ENCODE measurements at regions not wholly inside any gene's neighbourhood (a gene's known extent, or its start where the extent isn't known, plus 50 kb on each side); places are given as distances from the start of the nearest gene placed in this dataset.

- TF ChIP-seq CTCF (IDR thresholded peaks at IDR 0.05) (no peak), POLR2A (IDR thresholded peaks at IDR 0.05) (no peak), EP300 (IDR thresholded peaks at IDR 0.05; ENCODE audit: low read depth) (no peak), POLR2AphosphoS5 (IDR thresholded peaks at IDR 0.05) (no peak)
These were observed 108.7 kb upstream of the TTC29 start for GRCh38 chr4:147054228-147054872.
